PC-9 (cell line): ENCODE measurements at regions not wholly inside any gene's neighbourhood (a gene's known extent, or its start where the extent isn't known, plus 50 kb on each side); places are given as distances from the start of the nearest gene placed in this dataset.

Experiments used
- BruUV-seq: library from RNA; stranded (reverse); fragments of 400-500 nt; replicated peaks from 2 replicates; lab custom pipeline; 2021; lab: Mats Ljungman, UMichigan
- CTCF ChIA-PET: fragments of 300-600 bp; sonication (Branson Sonifier 250); formaldehyde crosslinking; loops from one replicate; lab custom pipeline; 2022; ENCODE audit warnings: antibody characterized with exemption; lab: Charles Lee
- POLR2A ChIA-PET: fragments of 300-600 bp; sonication (Branson Sonifier 250); formaldehyde crosslinking; loops from one replicate; lab custom pipeline; 2022; ENCODE audit warnings: antibody characterized with exemption; ENCODE audit not compliant: unreplicated experiment; lab: Charles Lee
- DNase-seq, 2 experiments: peaks; one replicate each; pipeline versions ENCODE4 v3.0.0 to v3.0.0-alpha.2; 2015 to 2022; ENCODE audit warnings: mixed read lengths in 1 of 2
- H2AFZ ChIP-seq: fragments of 200-600 bp; sonication (generic); 2 replicates; pipeline ENCODE4 v1.8.1; 2017; ENCODE audit warnings: antibody characterized with exemption
- H3F3A ChIP-seq: fragments of 200-600 bp; sonication (generic); 2 replicates; pipeline ENCODE4 v1.8.1; 2017; ENCODE audit warnings: antibody characterized with exemption, mild to moderate bottlenecking, low read depth; ENCODE audit not compliant: insufficient read depth
- H3K27ac ChIP-seq: fragments of 200-600 bp; sonication (generic); 2 replicates; pipeline ENCODE4 v1.6.1; 2016; ENCODE audit warnings: mixed run types
- H3K27me3 ChIP-seq: fragments of 200-600 bp; sonication (generic); 2 replicates; pipeline ENCODE4 v1.6.1; 2016; ENCODE audit warnings: low read depth, mixed run types; ENCODE audit not compliant: insufficient read depth
- H3K36me3 ChIP-seq: fragments of 200-600 bp; sonication (generic); 2 replicates; pipeline ENCODE4 v1.6.1; 2016; ENCODE audit warnings: low read depth, mixed run types
- H3K4me1 ChIP-seq: fragments of 200-600 bp; sonication (generic); replicated peaks from 2 replicates; pipeline ENCODE4 v1.6.1; 2016; ENCODE audit warnings: mixed run types; ENCODE audit not compliant: insufficient read depth
- H3K4me2 ChIP-seq: fragments of 200-600 bp; sonication (generic); 2 replicates; pipeline ENCODE4 v1.6.1; 2017; ENCODE audit warnings: mixed run types
- H3K4me3 ChIP-seq: fragments of 200-600 bp; sonication (generic); 2 replicates; pipeline ENCODE4 v1.6.1; 2016; ENCODE audit warnings: mixed run types
- H3K79me2 ChIP-seq: fragments of 200-600 bp; sonication (generic); 2 replicates; pipeline ENCODE4 v1.6.1; 2017; ENCODE audit warnings: low read depth, mixed run types
- H3K9me2 ChIP-seq: fragments of 200-600 bp; sonication (generic); 2 replicates; pipeline ENCODE4 v1.8.1; 2017; ENCODE audit warnings: mild to moderate bottlenecking; ENCODE audit not compliant: insufficient read depth
- H3K9me3 ChIP-seq: fragments of 200-600 bp; sonication (generic); 2 replicates; pipeline ENCODE4 v1.8.1; 2016; ENCODE audit warnings: low read depth; ENCODE audit not compliant: insufficient read depth
- H4K20me1 ChIP-seq: fragments of 200-600 bp; sonication (generic); 2 replicates; pipeline ENCODE4 v1.8.1; 2017; ENCODE audit not compliant: insufficient read depth
- EZH2 ChIP-seq: fragments of 200-600 bp; sonication (generic); IDR thresholded peaks from 2 replicates; pipeline ENCODE4 v1.8.0; 2017; ENCODE audit warnings: antibody characterized with exemption, low read depth
- intact Hi-C: fragments of 100-400 bp; cut with micrococcal nuclease; formaldehyde crosslinking; loops from one replicate; pipeline ENCODE4 v1.10.0; 2022; ENCODE audit not compliant: unreplicated experiment
- TF ChIP-seq, protein P1 (sequence below): fragments of 200-600 bp; sonication (generic); conservative IDR thresholded peaks from 2 replicates; pipeline ENCODE4 v1.6.1; 2017; ENCODE audit warnings: mixed run types, antibody characterized with exemption, mild to moderate bottlenecking, moderate library complexity

DNA sequence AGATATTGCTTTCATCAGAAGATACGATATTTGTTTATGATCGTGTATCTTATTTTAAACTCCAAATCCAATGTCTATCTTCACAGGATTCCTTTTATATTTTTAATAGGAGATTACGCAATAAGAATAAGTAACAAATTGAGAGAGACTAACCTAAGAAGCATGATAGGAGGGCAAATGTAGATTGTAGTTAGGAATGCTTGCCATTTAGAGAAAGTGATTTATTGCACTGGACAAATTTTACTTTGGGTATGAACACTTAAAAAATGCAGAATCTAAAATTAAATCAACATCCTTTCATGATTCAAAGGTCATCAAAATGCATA lies 563.4 kb upstream of the POU3F3 start:
- Histone ChIP-seq H3K9me2 (no peaks in the 10 kb centered on the region), H2AFZ (no peak overlapping the region), H4K20me1 (no peaks in the 10 kb centered on the region), H3K27me3 (peaks cover 20% of the 10 kb centered on the region), H3K27ac (no peak overlapping the region), H3F3A (no peaks in the 10 kb centered on the region), H3K36me3 (no peaks in the 10 kb centered on the region), H3K9me3 (no peaks in the 10 kb centered on the region; the same call in 1 of the 2 replicates), H3K4me3 (no peak overlapping the region), H3K4me2 (no peak overlapping the region), H3K79me2 (no peaks in the 10 kb centered on the region), H3K4me1 (no peaks in the 10 kb centered on the region)
- ChIA-PET POLR2A (no interaction called here), CTCF (no interaction called here)
- no TSS peak for BruUV-seq
- no peak for DNase-seq
- TF ChIP-seq, protein P1, sequence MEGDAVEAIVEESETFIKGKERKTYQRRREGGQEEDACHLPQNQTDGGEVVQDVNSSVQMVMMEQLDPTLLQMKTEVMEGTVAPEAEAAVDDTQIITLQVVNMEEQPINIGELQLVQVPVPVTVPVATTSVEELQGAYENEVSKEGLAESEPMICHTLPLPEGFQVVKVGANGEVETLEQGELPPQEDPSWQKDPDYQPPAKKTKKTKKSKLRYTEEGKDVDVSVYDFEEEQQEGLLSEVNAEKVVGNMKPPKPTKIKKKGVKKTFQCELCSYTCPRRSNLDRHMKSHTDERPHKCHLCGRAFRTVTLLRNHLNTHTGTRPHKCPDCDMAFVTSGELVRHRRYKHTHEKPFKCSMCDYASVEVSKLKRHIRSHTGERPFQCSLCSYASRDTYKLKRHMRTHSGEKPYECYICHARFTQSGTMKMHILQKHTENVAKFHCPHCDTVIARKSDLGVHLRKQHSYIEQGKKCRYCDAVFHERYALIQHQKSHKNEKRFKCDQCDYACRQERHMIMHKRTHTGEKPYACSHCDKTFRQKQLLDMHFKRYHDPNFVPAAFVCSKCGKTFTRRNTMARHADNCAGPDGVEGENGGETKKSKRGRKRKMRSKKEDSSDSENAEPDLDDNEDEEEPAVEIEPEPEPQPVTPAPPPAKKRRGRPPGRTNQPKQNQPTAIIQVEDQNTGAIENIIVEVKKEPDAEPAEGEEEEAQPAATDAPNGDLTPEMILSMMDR: no peak
- TF ChIP-seq EZH2: no peak
- intact Hi-C loops: no loop called here

DNA sequence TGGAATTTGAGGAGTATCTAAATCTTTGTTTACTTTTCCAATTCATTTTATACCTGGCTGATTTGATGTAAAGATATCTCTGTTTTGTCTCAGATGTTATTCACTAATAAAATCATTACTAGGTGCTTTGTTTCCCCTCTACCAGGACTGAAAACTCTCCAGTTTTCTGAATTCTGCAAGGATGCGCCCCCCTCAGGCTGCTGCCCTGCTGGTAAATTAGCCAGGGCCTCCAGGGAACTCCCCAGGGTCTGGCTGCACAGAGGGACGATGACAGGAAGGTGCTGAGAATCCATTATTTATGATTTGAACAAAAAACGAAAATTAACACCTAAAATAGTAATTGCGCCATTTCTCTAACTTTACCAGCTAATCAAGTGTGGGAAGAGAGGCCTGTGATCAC lies 541.2 kb upstream of the POU3F3 start:
- no peak for TF ChIP-seq EZH2
- TF ChIP-seq, protein P1: no peak
- peaks cover 27% of the 10 kb centered on the region; the same call in 1 of the 2 replicates for H3K27me3 ChIP-seq
- no peaks in the 10 kb centered on the region for H3K4me1 ChIP-seq
- no peak overlapping the region for H3K4me3 ChIP-seq
- DNase-seq: no peak
- H3K36me3 ChIP-seq: no peaks in the 10 kb centered on the region
- ChIA-PET POLR2A (no interaction called here), CTCF (no interaction called here)
- intact Hi-C loops: no loop called here
- no peaks in the 10 kb centered on the region for H3K9me3 ChIP-seq
- no peaks in the 10 kb centered on the region for H3K79me2 ChIP-seq
- BruUV-seq: no TSS peak
- no peak overlapping the region for H3K4me2 ChIP-seq
- H3K9me2 ChIP-seq: no peaks in the 10 kb centered on the region
- no peaks in the 10 kb centered on the region for H3F3A ChIP-seq
- no peaks in the 10 kb centered on the region for H4K20me1 ChIP-seq
- no peak overlapping the region for H2AFZ ChIP-seq
- H3K27ac ChIP-seq: no peak overlapping the region

DNA sequence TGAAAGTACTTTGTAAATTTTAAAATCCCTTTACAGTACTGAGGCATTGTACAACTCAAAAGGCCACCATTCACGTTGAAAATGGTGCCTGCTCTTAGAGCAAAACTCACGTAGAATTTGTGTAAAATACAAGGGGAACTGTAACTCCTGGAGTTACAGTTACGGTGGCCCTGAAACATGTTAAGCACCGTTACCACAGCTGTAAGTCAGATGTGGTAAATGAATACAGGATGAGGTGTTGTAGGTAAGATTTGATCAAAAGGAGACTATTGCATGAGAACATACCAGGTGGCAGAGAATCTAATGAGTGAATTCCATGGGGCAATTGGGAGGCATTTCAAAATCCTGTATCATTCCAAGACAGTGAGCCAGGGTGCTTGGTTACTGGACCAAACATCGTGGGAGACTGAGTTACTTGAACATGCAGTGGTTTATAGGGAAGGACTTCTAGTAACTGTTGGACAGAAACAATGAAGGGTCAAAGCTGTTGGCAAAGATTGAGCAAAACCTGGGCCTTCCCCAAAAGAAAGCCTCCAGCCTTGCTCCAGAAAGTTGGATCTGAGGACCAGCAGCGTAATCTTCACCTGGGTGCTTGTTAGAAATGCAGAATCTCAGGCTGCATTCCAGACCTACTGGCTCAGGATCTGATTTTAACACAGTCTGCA lies 535.8 kb upstream of the POU3F3 start:
- DNase-seq: no peak
- intact Hi-C loops: no loop called here
- Histone ChIP-seq H3K79me2 (no peaks in the 10 kb centered on the region), H3K36me3 (no peaks in the 10 kb centered on the region), H3K27ac (no peak overlapping the region), H3K9me2 (no peaks in the 10 kb centered on the region), H4K20me1 (no peaks in the 10 kb centered on the region), H3K4me3 (no peak overlapping the region), H3K9me3 (no peaks in the 10 kb centered on the region), H2AFZ (no peak overlapping the region), H3K27me3 (peaks cover 68% of the 10 kb centered on the region), H3K4me2 (no peak overlapping the region), H3F3A (no peaks in the 10 kb centered on the region), H3K4me1 (no peaks in the 10 kb centered on the region)
- ChIA-PET POLR2A (no interaction called here), CTCF (no interaction called here)
- TF ChIP-seq, protein P1: no peak
- no peak for TF ChIP-seq EZH2
- BruUV-seq: no TSS peak
